GM12873 (cell line): ENCODE measurements at regions not wholly inside any gene's neighbourhood (a gene's known extent, or its start where the extent isn't known, plus 50 kb on each side); places are given as distances from the start of the nearest gene placed in this dataset.

Experiments used
- TF ChIP-seq, protein P1 (sequence below): IDR thresholded peaks from 2 replicates; pipeline ENCODE4 v1.5.1; 2012; ENCODE audit warnings: low read depth, mild to moderate bottlenecking, moderate library complexity, low read length, control low read depth; ENCODE audit not compliant: insufficient read depth; ENCODE audit errors: missing control alignments

DNA sequence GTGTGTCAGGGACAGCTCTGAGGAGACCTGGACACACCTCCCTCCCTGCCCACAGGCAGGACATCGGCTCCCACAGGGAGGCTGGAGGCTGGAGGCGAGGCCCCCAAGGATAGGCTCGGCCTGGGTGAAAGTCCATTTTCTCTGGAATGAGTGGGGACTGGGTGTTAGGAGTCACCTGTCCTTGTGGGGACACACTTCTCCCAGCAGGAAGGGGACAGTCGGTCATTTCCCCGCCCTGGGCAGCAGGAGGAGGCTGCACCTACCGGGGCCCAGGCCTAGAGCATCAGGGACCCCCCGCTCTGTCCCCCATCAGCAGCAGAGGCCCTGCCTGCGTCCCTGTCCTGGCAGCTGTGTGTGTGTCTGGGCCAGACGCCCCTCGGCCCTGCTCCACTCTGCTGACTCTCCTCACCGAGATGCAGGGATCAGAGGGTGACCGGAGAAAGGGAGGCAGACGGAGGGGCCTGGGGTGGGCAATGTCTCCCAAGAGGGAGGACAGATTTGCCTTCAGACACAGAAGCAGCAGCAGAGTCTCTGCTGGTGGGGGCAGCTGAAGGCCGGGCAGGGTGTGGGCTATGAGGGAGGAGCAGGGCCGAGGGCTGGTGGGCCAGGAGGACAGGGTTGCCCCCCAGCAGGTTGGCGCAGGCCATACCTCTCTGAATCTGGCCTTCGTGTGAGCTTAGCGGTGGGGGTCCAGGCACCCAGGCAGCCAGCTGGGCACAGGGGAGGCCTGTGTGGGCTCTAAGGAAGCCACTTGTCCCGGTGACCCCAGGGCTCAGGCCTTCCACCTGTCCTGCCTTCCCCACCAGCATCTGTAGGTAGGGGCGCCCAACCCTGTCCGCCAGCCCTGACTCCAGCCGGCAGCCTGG is 125.7 kb upstream of the NKX1-1 start:
- TF ChIP-seq, protein P1, sequence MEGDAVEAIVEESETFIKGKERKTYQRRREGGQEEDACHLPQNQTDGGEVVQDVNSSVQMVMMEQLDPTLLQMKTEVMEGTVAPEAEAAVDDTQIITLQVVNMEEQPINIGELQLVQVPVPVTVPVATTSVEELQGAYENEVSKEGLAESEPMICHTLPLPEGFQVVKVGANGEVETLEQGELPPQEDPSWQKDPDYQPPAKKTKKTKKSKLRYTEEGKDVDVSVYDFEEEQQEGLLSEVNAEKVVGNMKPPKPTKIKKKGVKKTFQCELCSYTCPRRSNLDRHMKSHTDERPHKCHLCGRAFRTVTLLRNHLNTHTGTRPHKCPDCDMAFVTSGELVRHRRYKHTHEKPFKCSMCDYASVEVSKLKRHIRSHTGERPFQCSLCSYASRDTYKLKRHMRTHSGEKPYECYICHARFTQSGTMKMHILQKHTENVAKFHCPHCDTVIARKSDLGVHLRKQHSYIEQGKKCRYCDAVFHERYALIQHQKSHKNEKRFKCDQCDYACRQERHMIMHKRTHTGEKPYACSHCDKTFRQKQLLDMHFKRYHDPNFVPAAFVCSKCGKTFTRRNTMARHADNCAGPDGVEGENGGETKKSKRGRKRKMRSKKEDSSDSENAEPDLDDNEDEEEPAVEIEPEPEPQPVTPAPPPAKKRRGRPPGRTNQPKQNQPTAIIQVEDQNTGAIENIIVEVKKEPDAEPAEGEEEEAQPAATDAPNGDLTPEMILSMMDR = no peak

DNA sequence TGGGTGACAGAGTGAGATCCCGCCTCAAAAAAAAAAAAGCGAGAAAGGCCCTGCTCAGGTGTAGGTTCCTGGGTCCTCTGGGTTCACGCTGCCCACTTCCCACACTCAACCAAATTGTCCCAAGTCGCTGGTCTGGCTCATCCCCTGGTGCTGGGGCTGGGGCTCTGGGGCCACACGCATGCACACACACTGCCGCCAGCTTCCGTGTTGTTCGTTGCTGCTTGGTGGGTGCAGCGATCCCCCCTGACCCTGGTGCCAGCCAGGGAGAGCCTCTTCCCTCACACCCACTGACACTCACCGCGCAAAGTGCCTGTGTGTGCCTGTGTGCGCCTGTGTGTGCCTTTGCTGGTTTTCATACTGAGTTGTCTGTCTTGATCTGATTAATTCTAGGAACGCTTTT is 124.1 kb upstream of the NKX1-1 start:
- TF ChIP-seq, protein P1 = no peak

DNA sequence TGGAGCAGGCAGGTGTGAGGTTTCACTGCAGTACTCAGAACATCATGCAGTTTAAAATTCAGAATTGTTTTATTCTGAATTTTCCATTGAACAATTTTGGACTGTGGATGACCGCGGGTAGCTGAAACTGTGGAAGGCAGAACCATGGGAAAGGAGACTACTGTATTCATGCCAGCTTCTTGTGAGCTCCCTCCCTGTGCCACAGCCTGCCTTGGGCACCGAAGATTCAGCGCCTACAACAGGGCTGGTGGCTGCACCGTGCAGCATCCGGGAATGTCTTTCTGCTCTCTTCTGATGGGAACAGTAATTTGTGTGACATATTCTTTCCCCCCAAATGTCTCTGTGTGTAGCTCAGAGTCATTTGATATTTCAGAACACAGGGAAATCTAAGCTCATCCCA is 118.5 kb upstream of the NKX1-1 start:
- TF ChIP-seq, protein P1 = no peak

DNA sequence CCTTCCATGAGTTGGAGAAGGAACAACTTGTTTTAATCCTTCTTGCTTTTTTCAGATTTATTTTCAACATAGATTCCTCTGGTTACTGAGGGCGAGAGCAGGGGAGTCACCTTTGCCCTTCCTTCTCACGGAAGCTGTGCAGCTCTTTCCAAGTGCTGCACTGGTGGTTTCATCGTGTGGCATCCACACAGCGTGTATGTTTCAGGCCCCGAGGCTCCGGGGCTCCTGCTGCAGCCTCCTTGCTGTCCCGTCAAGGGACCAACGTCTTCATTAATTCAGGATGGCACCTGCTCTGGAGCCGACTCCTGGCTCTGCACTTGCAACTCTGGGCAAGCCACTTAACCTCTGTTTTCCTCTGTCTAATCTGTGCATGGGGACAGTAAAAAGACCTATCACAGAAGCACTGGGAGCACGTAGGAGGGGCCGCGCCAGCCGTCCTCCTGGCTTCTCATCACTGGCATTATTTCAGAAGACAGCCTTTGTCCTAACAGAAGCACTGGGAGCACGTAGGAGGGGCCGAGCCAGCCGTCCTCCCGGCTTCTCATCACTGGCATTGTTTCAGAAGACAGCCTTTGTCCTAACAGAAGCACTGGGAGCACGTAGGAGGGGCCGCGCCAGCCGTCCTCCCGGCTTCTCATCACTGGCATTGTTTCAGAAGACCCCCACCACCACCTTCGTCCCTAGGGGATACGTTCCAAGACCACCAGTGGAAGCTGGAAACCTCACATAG is 117.8 kb upstream of the NKX1-1 start:
- TF ChIP-seq, protein P1 = no peak

DNA sequence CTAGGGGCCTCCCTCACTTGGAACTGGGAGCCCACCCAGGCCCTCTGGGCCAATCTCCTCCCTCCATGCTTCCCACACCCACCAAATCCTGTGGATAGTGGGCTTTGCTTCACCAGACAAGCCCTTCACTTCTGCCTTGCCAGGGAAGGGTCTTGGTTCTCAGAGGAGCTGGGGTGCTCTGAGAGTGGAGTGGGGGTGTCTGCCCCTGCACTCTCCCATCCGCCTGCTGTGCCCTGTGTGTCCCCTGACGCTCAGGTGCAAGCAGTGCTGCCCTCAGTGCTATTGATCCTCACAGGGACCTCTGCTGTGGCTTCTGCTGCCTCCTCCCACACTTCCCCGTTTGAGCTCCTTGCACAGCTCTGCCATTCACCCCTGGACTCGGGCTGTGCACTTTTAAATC is 117.3 kb upstream of the NKX1-1 start:
- TF ChIP-seq, protein P1 = no peak

DNA sequence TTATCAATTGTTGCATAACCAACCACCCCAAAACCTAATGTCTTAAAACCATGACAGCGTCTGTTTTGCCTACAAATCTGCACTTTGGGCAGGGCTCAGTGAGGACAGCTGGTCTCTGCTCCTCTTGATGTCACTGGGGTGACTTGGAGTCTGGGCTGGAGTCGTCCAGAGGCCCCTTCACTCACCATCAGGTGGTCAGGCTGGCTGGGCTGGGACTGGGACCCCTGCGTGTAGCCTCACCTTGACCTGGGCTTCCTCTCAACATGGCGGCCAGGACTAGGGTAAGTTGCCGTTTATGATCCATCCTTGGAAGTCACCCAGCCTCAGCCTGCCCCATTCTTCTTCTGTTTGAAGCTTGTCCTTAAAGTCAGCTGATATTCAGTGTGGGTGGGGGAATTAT is 116.8 kb upstream of the NKX1-1 start:
- TF ChIP-seq, protein P1 = no peak

DNA sequence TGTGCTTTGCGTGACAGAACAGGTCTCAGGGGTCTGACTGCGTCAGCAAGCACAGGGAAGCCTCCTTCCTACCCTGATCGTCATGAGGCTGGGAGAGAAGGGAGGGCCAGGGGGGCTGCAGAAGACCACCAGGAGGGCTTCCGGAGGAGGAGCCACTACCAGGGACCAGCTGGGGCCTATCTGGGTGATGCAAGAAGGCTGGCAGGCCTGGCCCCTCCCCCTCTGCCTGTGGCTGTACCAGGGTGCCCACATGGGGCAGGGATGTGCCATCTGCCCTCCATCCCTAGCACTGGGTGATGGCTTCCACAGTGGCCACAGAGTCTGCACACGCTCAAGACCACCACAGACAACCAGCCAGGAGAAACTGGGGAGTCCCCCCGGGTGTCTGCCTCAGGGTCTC is 116.4 kb upstream of the NKX1-1 start:
- TF ChIP-seq, protein P1 = no peak
